HG03139 (cell line): ENCODE measurements at regions not wholly inside any gene's neighbourhood (a gene's known extent, or its start where the extent isn't known, plus 50 kb on each side); places are given as distances from the start of the nearest gene placed in this dataset.
"Not testable (repeated sequence)": the region's sequence is repeated elsewhere in the genome, so short reads cannot be mapped to it uniquely, and the experiment has no call there.

ENCODE experiments used
- ATAC-seq: cut with Tn5 transposase; IDR thresholded peaks from one replicate; pipeline ENCODE4 v1.9.1; 2021; ENCODE audit not compliant: unreplicated experiment

- ATAC-seq, result no peak
Observed at GRCh38 chr2:142827170-142827569, 50.3 kb upstream of the KYNU start.

DNA sequence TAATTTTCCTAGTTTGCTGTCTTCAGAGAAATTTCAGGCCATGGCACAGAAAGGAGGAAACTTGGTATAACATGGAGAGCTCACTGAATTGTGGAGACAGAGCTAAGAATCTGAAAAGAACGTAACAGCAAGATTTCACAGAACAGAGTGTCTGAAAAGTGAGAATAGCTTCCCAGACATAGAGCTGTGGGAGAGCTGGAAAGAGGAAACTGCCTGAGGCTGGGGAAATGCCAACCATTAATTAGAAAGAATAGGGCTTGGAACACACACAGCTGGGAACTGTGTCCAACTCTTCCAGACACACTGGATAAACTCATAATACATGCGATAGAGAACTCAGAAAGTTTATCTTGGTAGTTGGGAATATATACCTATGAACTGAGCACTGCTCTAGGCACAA, 51.6 kb upstream of the KYNU start:
- ATAC-seq, result no peak

DNA sequence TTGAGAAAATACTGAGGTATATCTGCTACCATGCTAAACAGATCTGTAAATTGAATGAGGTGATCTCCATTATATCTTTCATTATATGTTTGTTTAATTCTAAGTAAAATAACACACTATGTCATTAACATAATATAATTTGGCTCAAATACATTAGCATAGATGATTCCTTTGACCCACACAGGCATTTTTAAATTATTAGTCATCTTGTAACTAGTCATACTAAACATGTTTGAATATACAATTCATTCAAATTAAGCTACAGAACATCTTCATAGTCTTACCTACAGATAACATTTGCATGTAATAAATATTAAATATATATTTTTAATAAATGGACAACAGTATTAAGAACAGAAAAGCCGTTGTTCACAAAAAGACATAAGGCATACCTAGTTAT, 52.7 kb upstream of the KYNU start:
- ATAC-seq, result no peak

GRCh38 chr2:142822190-142822589, 55.3 kb upstream of the KYNU start:
- ATAC-seq, result no peak

- no peak for ATAC-seq
Observed at GRCh38 chr2:142819411-142819810, 58.1 kb upstream of the KYNU start.

GRCh38 chr2:142815375-142815774, 62.1 kb upstream of the KYNU start:
- ATAC-seq, result no peak

DNA sequence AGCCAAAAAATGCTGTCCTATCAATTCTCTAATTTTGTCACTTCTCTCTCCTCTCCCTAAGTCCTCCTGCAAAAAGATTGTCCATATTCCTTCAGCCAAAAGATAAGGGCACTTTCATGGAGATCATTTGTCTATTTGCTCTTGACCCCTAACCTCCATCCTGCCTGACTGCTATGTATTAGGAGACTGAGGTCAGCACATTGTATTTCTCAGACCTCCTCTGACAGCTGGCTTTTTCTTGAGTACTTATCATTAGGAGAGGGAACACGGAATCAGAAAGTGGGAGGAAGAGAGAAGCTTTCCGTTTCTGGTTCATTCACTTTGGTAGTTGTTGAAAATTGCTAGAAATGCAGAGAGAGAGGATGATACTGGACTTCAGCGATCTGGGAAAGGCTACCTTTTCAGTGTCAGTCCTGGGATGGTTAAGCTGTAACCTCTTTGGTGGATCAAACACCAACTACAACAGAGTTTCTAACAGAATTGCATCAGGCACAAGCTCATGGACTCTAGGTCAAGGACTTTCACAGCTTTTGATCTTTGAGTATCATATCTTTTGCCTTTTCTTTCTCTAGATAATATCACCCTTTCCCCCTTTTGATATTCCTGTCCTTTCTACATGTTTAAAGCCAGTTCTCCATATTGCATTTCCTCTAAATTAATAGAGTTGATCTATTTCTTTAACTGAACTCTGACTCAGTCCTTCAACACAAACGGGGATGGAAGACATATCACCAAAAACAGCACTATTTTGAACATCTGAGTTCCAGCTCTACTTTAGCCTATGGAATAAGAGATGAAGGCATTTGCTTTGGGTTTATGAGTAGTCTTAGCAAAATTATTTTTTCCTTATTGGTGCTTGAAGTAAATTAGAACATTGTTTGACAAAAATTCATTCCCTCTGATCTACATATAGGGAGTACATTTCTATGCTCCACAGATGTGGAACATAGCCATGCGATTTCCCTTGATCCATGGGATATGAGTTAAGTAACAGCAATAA, 63.3 kb upstream of the KYNU start:
- no peak for ATAC-seq

GRCh38 chr2:142811644-142812043, 65.8 kb upstream of the KYNU start:
- ATAC-seq, result not testable (repeated sequence)

- ATAC-seq, result no peak
Observed at GRCh38 chr2:142805244-142805643, 72.2 kb upstream of the KYNU start.

GRCh38 chr2:142803158-142803557, 74.3 kb upstream of the KYNU start:
- ATAC-seq, result no peak

DNA sequence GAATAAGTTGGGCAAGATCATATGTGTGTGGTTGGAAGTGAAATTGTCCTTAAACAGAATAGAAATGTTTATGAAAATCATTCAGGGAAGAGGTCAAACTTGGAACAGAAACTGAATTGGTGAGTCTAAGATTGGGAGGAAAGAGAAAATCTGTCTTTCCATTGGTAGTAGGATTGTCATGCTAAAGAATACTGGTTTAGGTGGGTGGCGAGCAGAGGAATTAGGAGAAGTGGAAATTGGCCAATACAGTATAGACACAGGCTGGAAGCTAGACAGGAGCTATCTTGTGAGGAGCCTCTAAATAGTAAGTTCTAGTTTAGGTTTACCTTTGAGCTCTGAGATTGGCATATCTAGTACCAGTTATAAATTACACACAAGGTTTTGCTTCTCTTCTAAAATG, 80.9 kb upstream of the KYNU start:
- no peak for ATAC-seq

GRCh38 chr2:142796161-142796560, 81.3 kb upstream of the KYNU start:
- ATAC-seq, result no peak

DNA sequence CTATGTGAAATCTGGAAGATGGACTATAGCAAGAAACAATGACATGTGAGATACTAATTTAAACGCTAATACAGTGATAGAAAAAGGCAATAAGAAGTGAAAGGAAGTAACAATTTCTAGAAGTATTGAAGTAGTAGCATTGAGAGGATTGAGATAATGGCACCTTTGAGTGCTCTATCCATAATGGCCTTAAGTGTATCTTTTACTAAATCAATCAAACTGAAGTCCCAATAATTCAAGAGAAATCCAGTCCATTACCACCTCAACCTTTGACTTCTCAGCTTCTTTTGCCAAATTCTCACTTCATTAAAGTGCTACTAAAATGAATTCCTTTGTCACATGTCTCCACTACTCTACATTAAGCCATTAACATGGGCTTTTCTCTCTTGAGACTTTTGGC, 82.6 kb upstream of the KYNU start:
- no peak for ATAC-seq

- not testable (repeated sequence) for ATAC-seq
Observed at GRCh38 chr2:142792328-142792727, 85.1 kb upstream of the KYNU start.

DNA sequence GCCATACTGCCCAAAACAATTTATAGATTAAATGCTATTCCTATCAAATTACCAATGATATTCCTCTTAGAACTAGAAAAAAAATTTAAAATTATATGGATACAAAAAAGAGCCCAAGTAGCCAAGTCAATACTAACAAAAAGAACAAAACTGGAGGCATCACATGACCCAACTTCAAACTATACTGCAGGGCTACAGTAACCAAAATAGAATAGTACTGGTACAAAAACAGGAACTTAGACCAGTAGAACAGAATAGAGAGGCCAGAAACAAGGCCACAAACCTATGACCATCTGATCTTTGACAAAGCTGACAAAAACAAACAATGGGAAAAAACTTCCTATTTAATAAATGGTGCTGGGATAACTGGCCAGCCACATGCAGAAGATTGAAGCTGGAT, 86.1 kb upstream of the KYNU start:
- ATAC-seq, result no peak

GRCh38 chr2:142786918-142787702, 90.4 kb upstream of the KYNU start:
- ATAC-seq, result no peak

DNA sequence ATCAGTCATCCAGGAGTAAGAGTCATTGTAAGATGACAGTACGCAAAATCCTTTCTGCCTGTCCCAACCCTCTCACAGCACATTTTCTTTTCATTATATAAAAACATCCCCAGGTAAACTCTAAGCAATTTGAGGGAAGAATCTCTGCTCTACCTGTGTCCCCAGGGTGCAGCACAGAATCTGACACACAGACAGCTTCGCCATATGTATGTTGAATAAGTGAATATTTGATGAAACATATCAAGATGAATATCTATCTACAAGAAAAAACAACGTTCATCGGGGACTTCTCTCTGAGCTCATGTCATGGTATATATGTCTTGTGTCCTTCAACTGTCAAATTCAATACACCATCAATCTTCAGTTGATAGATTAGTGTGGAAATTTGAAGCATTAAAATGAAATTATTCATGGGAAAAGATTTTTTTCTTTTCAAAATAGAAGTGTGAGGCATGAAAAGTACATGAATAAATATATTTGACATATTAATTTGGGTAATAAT, 94.5 kb upstream of the KYNU start:
- ATAC-seq, result no peak

DNA sequence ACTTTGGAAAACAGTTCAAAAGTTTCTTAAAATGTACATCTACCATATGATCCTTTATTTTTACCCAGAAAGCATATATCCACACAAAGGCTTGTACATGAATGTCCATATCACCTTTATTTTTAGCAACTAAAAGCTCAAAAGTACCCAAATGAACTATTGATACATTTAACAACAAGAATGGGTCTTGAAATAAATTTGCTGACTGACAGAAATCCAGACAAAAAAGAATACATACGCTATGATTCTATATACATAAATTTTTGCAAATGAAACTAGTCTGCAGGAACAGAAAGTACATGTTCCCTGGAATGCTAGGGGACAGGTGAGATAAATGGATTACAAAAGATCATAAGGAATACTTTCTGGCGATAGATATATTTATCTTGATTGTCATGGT, 96.3 kb upstream of the KYNU start:
- ATAC-seq, result no peak

GRCh38 chr2:142778289-142778688, 99.2 kb upstream of the KYNU start:
- no peak for ATAC-seq

GRCh38 chr2:142777742-142778141, 99.7 kb upstream of the KYNU start:
- ATAC-seq, result no peak

- no peak for ATAC-seq
Observed at GRCh38 chr2:142769761-142770160, 107.7 kb upstream of the KYNU start.

DNA sequence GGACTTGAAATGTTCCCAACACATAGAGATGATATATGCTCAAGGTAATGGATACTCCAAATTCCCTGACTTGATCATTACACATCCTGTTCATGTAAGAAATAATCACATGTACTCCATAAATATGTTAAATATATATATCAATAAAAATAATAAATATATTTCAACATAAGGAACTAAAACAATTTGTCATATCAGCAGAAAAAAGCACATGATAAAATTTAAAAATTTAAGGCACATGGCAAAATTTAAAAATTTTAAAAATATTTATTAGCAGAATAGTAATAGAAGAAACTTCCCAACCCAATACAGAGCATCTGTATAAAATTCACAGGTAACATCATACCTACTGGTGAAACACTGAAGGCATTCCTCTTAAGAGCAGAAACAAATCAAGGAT, 109.6 kb upstream of the KYNU start:
- ATAC-seq, result no peak
